Cardiac muscle cell (in vitro differentiated cells and primary cell): ENCODE measurements at regions not wholly inside any gene's neighbourhood (a gene's known extent, or its start where the extent isn't known, plus 50 kb on each side); places are given as distances from the start of the nearest gene placed in this dataset.

ENCODE experiments used
- DNase-seq, 2 donors: peaks; one replicate each; pipeline versions ENCODE4 v3.0.0 to v3.0.0-alpha.2; 2010 to 2017; ENCODE audit warnings: low read depth in 1 of 2, low spot score in 1 of 2
- H3K27ac ChIP-seq: fragments of 200-600 bp; sonication (generic); 2 replicates; pipeline ENCODE4 v1.5.1; 2016
- H3K27me3 ChIP-seq: fragments of 200-600 bp; sonication (generic); 2 replicates; pipeline ENCODE4 v1.6.0; 2016; ENCODE audit warnings: control low read depth
- H3K36me3 ChIP-seq: fragments of 200-600 bp; sonication (generic); 2 replicates; pipeline ENCODE4 v1.5.1; 2016; ENCODE audit warnings: control low read depth
- H3K4me1 ChIP-seq: fragments of 200-600 bp; sonication (generic); 2 replicates; pipeline ENCODE4 v1.8.1; 2017; ENCODE audit warnings: low read depth, mild to moderate bottlenecking, mixed run types
- H3K4me3 ChIP-seq: fragments of 200-600 bp; sonication (generic); 2 replicates; pipeline ENCODE4 v1.5.1; 2016; ENCODE audit warnings: mild to moderate bottlenecking
- H3K9me3 ChIP-seq: fragments of 200-600 bp; sonication (generic); 2 replicates; pipeline ENCODE4 v1.5.1; 2017; ENCODE audit warnings: low read depth, mild to moderate bottlenecking, control low read depth
- CTCF ChIP-seq: IDR thresholded peaks from 2 replicates; pipeline ENCODE4 v1.5.1; 2012; ENCODE audit warnings: low read depth, mild to moderate bottlenecking, low read length

GRCh38 chr5:3261081-3261480 lies 334.6 kb upstream of the IRX1 start:
- Histone ChIP-seq H3K27ac (no peak overlapping the region), H3K27me3 (no peaks in the 10 kb centered on the region), H3K36me3 (no peaks in the 10 kb centered on the region), H3K4me3 (no peak overlapping the region), H3K4me1 (no peaks in the 10 kb centered on the region), H3K9me3 (no peaks in the 10 kb centered on the region)
- DNase-seq, result no peak
- no peak for TF ChIP-seq CTCF

- DNase-seq, result no peak
These were observed 337.6 kb upstream of the IRX1 start for GRCh38 chr5:3258050-3258449.

GRCh38 chr5:3252235-3252634 lies 343.4 kb upstream of the IRX1 start:
- no peaks in the 10 kb centered on the region for H3K9me3 ChIP-seq
- DNase-seq, result no peak
- no peak for TF ChIP-seq CTCF
- H3K27me3 ChIP-seq, result no peaks in the 10 kb centered on the region
- no peaks in the 10 kb centered on the region for H3K4me1 ChIP-seq
- no peak overlapping the region for H3K27ac ChIP-seq
- H3K36me3 ChIP-seq, result no peaks in the 10 kb centered on the region
- no peak overlapping the region for H3K4me3 ChIP-seq

More at GRCh38 chr5:3258050-3258449, 337.6 kb upstream of the IRX1 start:
- Histone ChIP-seq H3K4me3 (no peak overlapping the region), H3K4me1 (no peaks in the 10 kb centered on the region), H3K36me3 (no peaks in the 10 kb centered on the region), H3K27ac (no peak overlapping the region), H3K9me3 (no peaks in the 10 kb centered on the region), H3K27me3 (no peaks in the 10 kb centered on the region)
- no peak for TF ChIP-seq CTCF

- TF ChIP-seq CTCF, result no peak
- Histone ChIP-seq H3K4me1 (no peaks in the 10 kb centered on the region), H3K36me3 (no peaks in the 10 kb centered on the region), H3K27ac (no peak overlapping the region), H3K9me3 (no peaks in the 10 kb centered on the region), H3K4me3 (no peak overlapping the region), H3K27me3 (no peaks in the 10 kb centered on the region)
- no peak for DNase-seq
These were observed 343.8 kb upstream of the IRX1 start for GRCh38 chr5:3251784-3252183.

GRCh38 chr5:3249401-3249800 lies 346.2 kb upstream of the IRX1 start:
- no peak for DNase-seq
- Histone ChIP-seq H3K27ac (no peak overlapping the region), H3K4me3 (no peak overlapping the region), H3K4me1 (no peaks in the 10 kb centered on the region), H3K36me3 (no peaks in the 10 kb centered on the region), H3K27me3 (no peaks in the 10 kb centered on the region), H3K9me3 (no peaks in the 10 kb centered on the region)
- no peak for TF ChIP-seq CTCF
